K562 (cell line): ENCODE measurements at regions not wholly inside any gene's neighbourhood (a gene's known extent, or its start where the extent isn't known, plus 50 kb on each side); places are given as distances from the start of the nearest gene placed in this dataset.

Experiments
- ASH1L ChIP-seq: fragments of 450-650 bp; IDR thresholded peaks from 2 replicates; pipeline ENCODE4 v1.6.1; 2018; ENCODE audit warnings: borderline replicate concordance, mild to moderate bottlenecking, low read depth; ENCODE audit not compliant: partially characterized antibody
- E2F6 ChIP-seq, 2 experiments: IDR thresholded peaks; 2 replicates each; pipeline ENCODE4 v1.6.1; 2011; ENCODE audit warnings: borderline replicate concordance in 1 of 2, control low read depth in 1 of 2, low read depth in 1 of 2, low read length in 1 of 2, mild to moderate bottlenecking in 1 of 2, mixed read lengths in 1 of 2, moderate library complexity in 1 of 2; ENCODE audit not compliant: insufficient read depth in 1 of 2, insufficient read length in 1 of 2, poor library complexity in 1 of 2, severe bottlenecking in 1 of 2; ENCODE audit errors: extremely low read depth in 1 of 2
- MEF2A ChIP-seq: IDR thresholded peaks from 2 replicates; pipeline ENCODE4 v1.6.1; 2011; ENCODE audit warnings: low read depth, mild to moderate bottlenecking, low read length, moderate library complexity; ENCODE audit not compliant: control insufficient read depth
- NR3C1 ChIP-seq: sonication (generic); formaldehyde crosslinking; IDR thresholded peaks from 2 replicates; pipeline ENCODE4 v1.8.1; 2022; ENCODE audit warnings: missing genetic modification reagents
- RBM39 ChIP-seq: fragments of 200-400 bp; formaldehyde crosslinking; optimal IDR thresholded peaks from 2 replicates; pipeline ENCODE3; 2018; ENCODE audit warnings: low read depth, low read length
- SMARCA5 ChIP-seq: fragments of 450-650 bp; IDR thresholded peaks from 2 replicates; pipeline ENCODE4 v1.6.1; 2016
- ZNF311 ChIP-seq: fragments of 250-450 bp; sonication (Bioruptor Pico); IDR thresholded peaks from 2 replicates; pipeline ENCODE4 v1.4.0; 2020; ENCODE audit warnings: mild to moderate bottlenecking, moderate library complexity

GRCh38 chr4:151921386-151921785 lies 160.6 kb upstream of the GATB start:
- no peak for TF ChIP-seq NR3C1 (CRISPR knock-in tag)
- no peak for TF ChIP-seq E2F6 (IDR thresholded peaks at IDR 0.05; ENCODE audit: borderline replicate concordance in 1 of 2, extremely low read depth in 1 of 2, insufficient read depth in 1 of 2, insufficient read length in 1 of 2, low read depth in 1 of 2, low read length in 1 of 2, poor library complexity in 1 of 2, severe bottlenecking in 1 of 2)
- no peak for TF ChIP-seq ASH1L
- TF ChIP-seq ZNF311 (CRISPR knock-in tag), result no peak
- no peak for TF ChIP-seq SMARCA5
- TF ChIP-seq RBM39, result no peak
- TF ChIP-seq MEF2A, result no peak
